GM23338 (cell line): ENCODE measurements at regions not wholly inside any gene's neighbourhood (a gene's known extent, or its start where the extent isn't known, plus 50 kb on each side); places are given as distances from the start of the nearest gene placed in this dataset.

Source experiments
- ATAC-seq: fragments of 200-7000 bp; cut with Tn5 transposase; 3 replicates; pipeline ENCODE4 v1.9.1; 2020
- DNase-seq: peaks from one replicate; pipeline ENCODE4 v3.0.0-alpha.2; 2015; ENCODE audit warnings: low spot score
- H2AFZ ChIP-seq: fragments of 200-600 bp; sonication (generic); 2 replicates; pipeline ENCODE4 v1.8.0; 2016; ENCODE audit warnings: antibody characterized with exemption, mild to moderate bottlenecking, moderate library complexity
- H3F3A ChIP-seq: fragments of 200-600 bp; sonication (generic); replicated peaks from 2 replicates; pipeline ENCODE4 v1.8.0; 2017; ENCODE audit warnings: antibody characterized with exemption, mixed run types, low read depth
- H3K27ac ChIP-seq: fragments of 200-600 bp; sonication (generic); 2 replicates; pipeline ENCODE4 v1.6.1; 2016; ENCODE audit warnings: low read depth
- H3K27me3 ChIP-seq: fragments of 200-600 bp; sonication (generic); 2 replicates; pipeline ENCODE4 v1.8.0; 2016; ENCODE audit warnings: mild to moderate bottlenecking, mixed run types, moderate library complexity; ENCODE audit not compliant: insufficient read depth
- H3K36me3 ChIP-seq: fragments of 200-600 bp; sonication (generic); 2 replicates; pipeline ENCODE4 v1.8.0; 2016; ENCODE audit warnings: mild to moderate bottlenecking; ENCODE audit not compliant: insufficient read depth
- H3K4me1 ChIP-seq: fragments of 200-600 bp; sonication (generic); 2 replicates; pipeline ENCODE4 v1.8.0; 2016; ENCODE audit warnings: mild to moderate bottlenecking, moderate library complexity; ENCODE audit not compliant: insufficient read depth
- H3K4me2 ChIP-seq: fragments of 200-600 bp; sonication (generic); 2 replicates; pipeline ENCODE4 v1.7.1; 2017; ENCODE audit warnings: mixed run types
- H3K4me3 ChIP-seq: fragments of 200-600 bp; sonication (generic); 2 replicates; pipeline ENCODE4 v1.6.1; 2016; ENCODE audit warnings: mixed run types
- H3K79me2 ChIP-seq: fragments of 200-600 bp; sonication (generic); replicated peaks from 2 replicates; pipeline ENCODE4 v1.8.0; 2017; ENCODE audit warnings: mild to moderate bottlenecking; ENCODE audit not compliant: insufficient read depth
- H3K9me2 ChIP-seq: fragments of 200-600 bp; sonication (generic); 2 replicates; pipeline ENCODE4 v1.8.0; 2017; ENCODE audit not compliant: insufficient read depth
- H4K20me1 ChIP-seq: fragments of 200-600 bp; sonication (generic); replicated peaks from 2 replicates; pipeline ENCODE4 v1.8.0; 2017; ENCODE audit warnings: mild to moderate bottlenecking; ENCODE audit not compliant: insufficient read depth
- H3K27ac Mint-ChIP-seq: 2 replicates; pipeline ENCODE4 v1.8.0; 2020; ENCODE audit warnings: inconsistent platforms, mild to moderate bottlenecking, moderate library complexity, mixed read lengths
- H3K27me3 Mint-ChIP-seq: 3 replicates; pipeline ENCODE4 v1.8.0; 2022; ENCODE audit warnings: low read depth, mild to moderate bottlenecking, moderate library complexity, mixed read lengths, inconsistent platforms; ENCODE audit not compliant: insufficient read depth, poor library complexity
- H3K36me3 Mint-ChIP-seq: 3 replicates; pipeline ENCODE4 v1.8.0; 2021; ENCODE audit warnings: low read depth, mild to moderate bottlenecking, inconsistent platforms, moderate library complexity, mixed read lengths
- H3K4me1 Mint-ChIP-seq: 3 replicates; pipeline ENCODE4 v1.8.0; 2020; ENCODE audit warnings: mild to moderate bottlenecking, inconsistent platforms, mixed read lengths
- H3K4me3 Mint-ChIP-seq: 3 replicates; pipeline ENCODE4 v1.8.0; 2021; ENCODE audit warnings: moderate library complexity, mild to moderate bottlenecking, inconsistent platforms, mixed read lengths
- H3K9me3 Mint-ChIP-seq: 3 replicates; pipeline ENCODE4 v1.8.0; 2020; ENCODE audit warnings: moderate library complexity, mild to moderate bottlenecking, inconsistent platforms, mixed read lengths
- CREB1 ChIP-seq: fragments of 250-450 bp; sonication (Bioruptor Pico); IDR thresholded peaks from 2 replicates; pipeline ENCODE4 v1.5.0; 2020; ENCODE audit warnings: low read depth, mild to moderate bottlenecking, moderate library complexity
- EZH2 ChIP-seq: fragments of 200-600 bp; sonication (generic); IDR thresholded peaks from one replicate; pipeline ENCODE4 v1.8.0; 2017; ENCODE audit warnings: antibody characterized with exemption, mild to moderate bottlenecking, low read depth; ENCODE audit not compliant: unreplicated experiment
- JUNB ChIP-seq: IDR thresholded peaks from one replicate; pipeline ENCODE4 v1.6.1; 2016; ENCODE audit warnings: antibody characterized with exemption; ENCODE audit not compliant: unreplicated experiment
- NANOG ChIP-seq: IDR thresholded peaks from 2 replicates; pipeline ENCODE4 v1.6.1; 2016; ENCODE audit warnings: antibody characterized with exemption, borderline replicate concordance
- STAT1 ChIP-seq: IDR thresholded peaks from one replicate; pipeline ENCODE4 v1.6.1; 2016; ENCODE audit warnings: antibody characterized with exemption; ENCODE audit not compliant: unreplicated experiment
- ZNF114 ChIP-seq: fragments of 250-450 bp; sonication (Bioruptor Pico); IDR thresholded peaks from 2 replicates; pipeline ENCODE4 v1.5.0; 2020; ENCODE audit warnings: mild to moderate bottlenecking, moderate library complexity
- TF ChIP-seq, protein P1 (sequence below): IDR thresholded peaks from 2 replicates; pipeline ENCODE4 v1.6.1; 2016; ENCODE audit warnings: antibody characterized with exemption
- TF ChIP-seq, protein P2 (sequence below): fragments of 250-450 bp; sonication (Bioruptor Pico); IDR thresholded peaks from 2 replicates; pipeline ENCODE4 v1.5.0; 2020; ENCODE audit warnings: mild to moderate bottlenecking, moderate library complexity

GRCh38 chr4:136337216-136337615 lies 1195.1 kb downstream of the PCDH18 start (continued):
- TF ChIP-seq STAT1 (no peak), EZH2 (no peak), ZNF114 (CRISPR knock-in tag) (no peak), JUNB (no peak)
- TF ChIP-seq, protein P1, sequence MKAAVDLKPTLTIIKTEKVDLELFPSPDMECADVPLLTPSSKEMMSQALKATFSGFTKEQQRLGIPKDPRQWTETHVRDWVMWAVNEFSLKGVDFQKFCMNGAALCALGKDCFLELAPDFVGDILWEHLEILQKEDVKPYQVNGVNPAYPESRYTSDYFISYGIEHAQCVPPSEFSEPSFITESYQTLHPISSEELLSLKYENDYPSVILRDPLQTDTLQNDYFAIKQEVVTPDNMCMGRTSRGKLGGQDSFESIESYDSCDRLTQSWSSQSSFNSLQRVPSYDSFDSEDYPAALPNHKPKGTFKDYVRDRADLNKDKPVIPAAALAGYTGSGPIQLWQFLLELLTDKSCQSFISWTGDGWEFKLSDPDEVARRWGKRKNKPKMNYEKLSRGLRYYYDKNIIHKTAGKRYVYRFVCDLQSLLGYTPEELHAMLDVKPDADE: no peak
- TF ChIP-seq, protein P2, sequence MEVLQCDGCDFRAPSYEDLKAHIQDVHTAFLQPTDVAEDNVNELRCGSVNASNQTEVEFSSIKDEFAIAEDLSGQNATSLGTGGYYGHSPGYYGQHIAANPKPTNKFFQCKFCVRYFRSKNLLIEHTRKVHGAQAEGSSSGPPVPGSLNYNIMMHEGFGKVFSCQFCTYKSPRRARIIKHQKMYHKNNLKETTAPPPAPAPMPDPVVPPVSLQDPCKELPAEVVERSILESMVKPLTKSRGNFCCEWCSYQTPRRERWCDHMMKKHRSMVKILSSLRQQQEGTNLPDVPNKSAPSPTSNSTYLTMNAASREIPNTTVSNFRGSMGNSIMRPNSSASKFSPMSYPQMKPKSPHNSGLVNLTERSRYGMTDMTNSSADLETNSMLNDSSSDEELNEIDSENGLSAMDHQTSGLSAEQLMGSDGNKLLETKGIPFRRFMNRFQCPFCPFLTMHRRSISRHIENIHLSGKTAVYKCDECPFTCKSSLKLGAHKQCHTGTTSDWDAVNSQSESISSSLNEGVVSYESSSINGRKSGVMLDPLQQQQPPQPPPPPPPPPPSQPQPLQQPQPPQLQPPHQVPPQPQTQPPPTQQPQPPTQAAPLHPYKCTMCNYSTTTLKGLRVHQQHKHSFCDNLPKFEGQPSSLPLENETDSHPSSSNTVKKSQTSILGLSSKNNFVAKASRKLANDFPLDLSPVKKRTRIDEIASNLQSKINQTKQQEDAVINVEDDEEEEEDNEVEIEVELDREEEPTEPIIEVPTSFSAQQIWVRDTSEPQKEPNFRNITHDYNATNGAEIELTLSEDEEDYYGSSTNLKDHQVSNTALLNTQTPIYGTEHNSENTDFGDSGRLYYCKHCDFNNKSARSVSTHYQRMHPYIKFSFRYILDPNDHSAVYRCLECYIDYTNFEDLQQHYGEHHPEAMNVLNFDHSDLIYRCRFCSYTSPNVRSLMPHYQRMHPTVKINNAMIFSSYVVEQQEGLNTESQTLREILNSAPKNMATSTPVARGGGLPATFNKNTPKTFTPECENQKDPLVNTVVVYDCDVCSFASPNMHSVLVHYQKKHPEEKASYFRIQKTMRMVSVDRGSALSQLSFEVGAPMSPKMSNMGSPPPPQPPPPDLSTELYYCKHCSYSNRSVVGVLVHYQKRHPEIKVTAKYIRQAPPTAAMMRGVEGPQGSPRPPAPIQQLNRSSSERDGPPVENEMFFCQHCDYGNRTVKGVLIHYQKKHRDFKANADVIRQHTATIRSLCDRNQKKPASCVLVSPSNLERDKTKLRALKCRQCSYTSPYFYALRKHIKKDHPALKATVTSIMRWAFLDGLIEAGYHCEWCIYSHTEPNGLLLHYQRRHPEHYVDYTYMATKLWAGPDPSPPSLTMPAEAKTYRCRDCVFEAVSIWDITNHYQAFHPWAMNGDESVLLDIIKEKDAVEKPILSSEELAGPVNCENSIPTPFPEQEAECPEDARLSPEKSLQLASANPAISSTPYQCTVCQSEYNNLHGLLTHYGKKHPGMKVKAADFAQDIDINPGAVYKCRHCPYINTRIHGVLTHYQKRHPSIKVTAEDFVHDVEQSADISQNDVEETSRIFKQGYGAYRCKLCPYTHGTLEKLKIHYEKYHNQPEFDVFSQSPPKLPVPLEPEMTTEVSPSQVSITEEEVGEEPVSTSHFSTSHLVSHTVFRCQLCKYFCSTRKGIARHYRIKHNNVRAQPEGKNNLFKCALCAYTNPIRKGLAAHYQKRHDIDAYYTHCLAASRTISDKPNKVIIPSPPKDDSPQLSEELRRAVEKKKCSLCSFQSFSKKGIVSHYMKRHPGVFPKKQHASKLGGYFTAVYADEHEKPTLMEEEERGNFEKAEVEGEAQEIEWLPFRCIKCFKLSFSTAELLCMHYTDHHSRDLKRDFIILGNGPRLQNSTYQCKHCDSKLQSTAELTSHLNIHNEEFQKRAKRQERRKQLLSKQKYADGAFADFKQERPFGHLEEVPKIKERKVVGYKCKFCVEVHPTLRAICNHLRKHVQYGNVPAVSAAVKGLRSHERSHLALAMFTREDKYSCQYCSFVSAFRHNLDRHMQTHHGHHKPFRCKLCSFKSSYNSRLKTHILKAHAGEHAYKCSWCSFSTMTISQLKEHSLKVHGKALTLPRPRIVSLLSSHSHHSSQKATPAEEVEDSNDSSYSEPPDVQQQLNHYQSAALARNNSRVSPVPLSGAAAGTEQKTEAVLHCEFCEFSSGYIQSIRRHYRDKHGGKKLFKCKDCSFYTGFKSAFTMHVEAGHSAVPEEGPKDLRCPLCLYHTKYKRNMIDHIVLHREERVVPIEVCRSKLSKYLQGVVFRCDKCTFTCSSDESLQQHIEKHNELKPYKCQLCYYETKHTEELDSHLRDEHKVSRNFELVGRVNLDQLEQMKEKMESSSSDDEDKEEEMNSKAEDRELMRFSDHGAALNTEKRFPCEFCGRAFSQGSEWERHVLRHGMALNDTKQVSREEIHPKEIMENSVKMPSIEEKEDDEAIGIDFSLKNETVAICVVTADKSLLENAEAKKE: no peak

- DNase-seq (no peak), ATAC-seq (no peak)
- Histone ChIP-seq H3K4me1 (no peaks in the 10 kb centered on the region), H2AFZ (no peak overlapping the region), H4K20me1 (no peaks in the 10 kb centered on the region), H3K36me3 (no peaks in the 10 kb centered on the region), H3K79me2 (no peaks in the 10 kb centered on the region), H3F3A (no peaks in the 10 kb centered on the region), H3K27me3 (no peaks in the 10 kb centered on the region), H3K9me2 (peaks cover 17% of the 10 kb centered on the region), H3K4me3 (no peak overlapping the region), H3K4me2 (no peak overlapping the region), H3K27ac (no peak overlapping the region)
- H3K27me3 Mint-ChIP-seq: no peaks in the 10 kb centered on the region
- H3K4me3 Mint-ChIP-seq: no peak overlapping the region
- no peaks in the 10 kb centered on the region for H3K36me3 Mint-ChIP-seq
- H3K27ac Mint-ChIP-seq: no peak overlapping the region
- no peaks in the 10 kb centered on the region for H3K9me3 Mint-ChIP-seq
- no peaks in the 10 kb centered on the region for H3K4me1 Mint-ChIP-seq
- TF ChIP-seq NANOG: no peak
- TF ChIP-seq, protein P2: no peak
- TF ChIP-seq CREB1 (CRISPR knock-in tag): no peak
Measured at GRCh38 chr4:136336479-136336878, 1195.8 kb downstream of the PCDH18 start.
